NCI-H1417 treated with DMSO at 0.1 percent for 48 hours (cell line): ENCODE measurements at regions not wholly inside any gene's neighbourhood (a gene's known extent, or its start where the extent isn't known, plus 50 kb on each side); places are given as distances from the start of the nearest gene placed in this dataset.
"Not testable (repeated sequence)": the region's sequence is repeated elsewhere in the genome, so short reads cannot be mapped to it uniquely, and the experiment has no call there.

ENCODE experiments used
- DNase-seq: peaks from one replicate; lab custom pipeline; 2025; lab: John Stamatoyannopoulos, UW

DNA sequence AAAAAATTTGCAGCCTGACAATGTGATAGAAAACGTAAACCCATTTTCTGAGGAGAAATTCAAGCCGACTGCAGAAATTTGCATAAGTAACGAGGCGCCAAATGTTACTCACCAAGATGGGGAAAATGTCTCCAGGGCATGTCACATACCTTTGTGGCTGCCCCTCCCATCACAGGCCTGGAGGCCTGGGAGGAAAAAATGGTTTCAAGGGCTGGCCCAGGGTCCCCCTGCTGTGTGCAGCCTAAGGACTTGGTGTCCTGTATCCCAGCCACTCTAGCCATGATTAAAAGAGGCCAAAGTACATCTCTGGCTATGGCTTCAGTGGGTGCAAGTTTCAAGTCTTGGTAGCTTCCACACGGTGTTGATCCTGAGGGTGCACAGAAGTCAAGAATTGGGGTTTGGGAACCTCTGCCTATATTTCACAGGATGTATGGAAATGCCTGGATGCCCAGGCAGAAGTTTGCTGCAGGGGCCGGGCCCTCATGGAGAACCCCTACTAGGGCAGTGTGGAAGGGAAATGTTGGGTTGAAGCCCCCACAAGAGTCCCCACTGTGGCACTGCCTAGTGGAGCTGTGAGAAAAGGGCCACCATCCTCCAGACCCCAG, 1842.3 kb downstream of the PCDH9 start:
- no peak for DNase-seq

DNA sequence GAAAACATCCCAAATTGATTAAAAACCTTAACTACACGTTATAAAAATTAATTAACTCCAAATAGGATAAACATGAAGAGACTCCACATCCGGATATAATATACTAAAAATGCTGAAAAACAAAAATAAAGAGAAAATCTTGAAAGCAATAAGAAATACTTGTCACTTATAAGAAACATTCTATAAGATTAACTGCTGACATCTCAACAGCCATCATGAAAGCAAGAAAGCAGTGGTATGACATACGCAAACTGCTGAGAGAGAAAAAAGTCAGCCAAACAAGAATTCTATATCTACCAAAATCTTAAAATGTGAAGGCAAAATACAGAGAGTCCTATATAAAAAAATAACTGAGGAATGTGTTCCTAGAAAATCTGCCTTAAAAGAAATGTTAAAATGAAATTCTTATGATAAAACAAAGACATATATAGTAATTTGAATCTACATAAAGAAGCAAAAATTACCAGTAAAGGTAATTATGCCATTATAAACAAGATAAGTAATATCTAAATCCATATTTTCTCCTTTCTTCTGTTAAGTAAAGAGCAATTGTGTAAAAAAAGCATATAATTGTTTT, 1851.1 kb downstream of the PCDH9 start:
- no peak for DNase-seq

GRCh38 chr13:65378484-65378883, 1851.7 kb downstream of the PCDH9 start:
- no peak for DNase-seq

- DNase-seq = no peak
Measured at GRCh38 chr13:65368832-65369231, 1861.3 kb downstream of the PCDH9 start.

- DNase-seq = no peak
Measured at GRCh38 chr13:65353951-65354350, 1876.2 kb downstream of the PCDH9 start.

- DNase-seq = not testable (repeated sequence)
Measured at GRCh38 chr13:65353150-65353549, 1877.0 kb downstream of the PCDH9 start.

- no peak for DNase-seq
Measured at GRCh38 chr13:65347420-65348030, 1882.6 kb downstream of the PCDH9 start.

DNA sequence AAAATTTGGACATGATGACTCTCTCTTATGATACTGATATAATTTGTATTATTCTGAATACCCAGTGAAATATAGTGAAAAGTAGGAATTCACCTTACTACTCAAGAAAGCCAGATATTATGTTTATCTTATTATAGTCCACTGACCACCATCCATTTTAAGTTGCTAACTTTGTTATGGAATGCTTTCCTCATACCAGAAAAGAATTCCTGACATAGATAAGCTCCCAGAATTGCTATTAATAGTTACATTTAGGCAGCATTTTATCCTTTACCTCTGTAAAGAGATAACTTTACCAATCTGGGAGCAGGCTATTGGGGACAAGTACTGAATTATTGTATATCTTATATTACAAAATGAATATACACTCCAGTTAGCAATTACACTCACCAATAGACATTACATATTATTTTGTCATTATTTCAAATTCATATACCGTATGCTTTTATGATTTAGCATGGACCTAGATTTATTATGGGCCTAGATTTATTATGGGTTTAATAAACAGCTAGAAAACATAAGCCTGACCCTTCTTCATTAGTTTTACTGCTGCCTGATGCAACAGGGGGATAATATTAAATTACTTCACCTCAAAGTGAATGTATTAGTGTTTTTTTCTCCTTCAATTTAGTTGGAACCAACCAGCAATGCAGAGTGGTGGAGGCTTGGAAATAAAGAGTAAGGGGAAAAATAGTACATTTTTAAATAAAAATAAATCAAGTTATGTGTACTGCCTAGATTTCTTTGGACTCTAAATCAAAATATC, 1886.1 kb downstream of the PCDH9 start:
- DNase-seq = no peak

DNA sequence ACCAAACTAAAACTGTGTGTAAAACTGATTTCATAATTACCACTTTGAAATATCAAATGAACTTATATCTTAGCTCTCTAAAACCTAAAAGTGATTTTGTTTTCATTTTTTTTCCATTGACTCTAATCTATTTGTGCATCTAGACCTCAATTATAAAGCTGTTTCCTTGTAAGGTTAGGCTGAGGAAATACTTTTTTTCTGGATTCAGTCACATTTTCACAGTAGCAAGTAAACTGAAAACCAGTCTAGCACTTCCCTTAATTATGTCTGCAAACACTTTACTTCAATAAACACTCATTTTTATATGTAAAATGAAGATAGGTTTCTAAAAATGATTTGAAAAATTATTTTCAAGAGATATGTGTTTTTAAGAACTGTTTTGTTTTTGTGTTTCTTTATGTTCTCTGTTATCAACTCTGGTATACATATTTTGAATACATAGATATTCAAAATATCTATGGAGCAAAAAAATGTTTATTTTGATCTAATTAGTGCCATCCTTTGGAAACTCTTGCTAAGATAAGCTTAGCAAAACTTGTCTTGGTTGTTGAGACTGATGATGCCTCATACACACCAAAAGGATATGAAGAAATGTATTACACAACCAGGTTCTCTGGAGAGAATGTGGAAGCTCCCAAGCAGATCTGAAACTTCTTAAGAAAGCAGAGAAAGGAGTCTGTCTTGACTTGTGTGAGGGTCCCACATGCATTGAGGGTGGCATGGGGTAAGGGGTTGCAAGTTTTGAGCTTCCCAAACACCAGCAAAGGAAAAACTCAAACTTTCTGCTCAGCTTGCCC, 1887.4 kb downstream of the PCDH9 start:
- DNase-seq = no peak

DNA sequence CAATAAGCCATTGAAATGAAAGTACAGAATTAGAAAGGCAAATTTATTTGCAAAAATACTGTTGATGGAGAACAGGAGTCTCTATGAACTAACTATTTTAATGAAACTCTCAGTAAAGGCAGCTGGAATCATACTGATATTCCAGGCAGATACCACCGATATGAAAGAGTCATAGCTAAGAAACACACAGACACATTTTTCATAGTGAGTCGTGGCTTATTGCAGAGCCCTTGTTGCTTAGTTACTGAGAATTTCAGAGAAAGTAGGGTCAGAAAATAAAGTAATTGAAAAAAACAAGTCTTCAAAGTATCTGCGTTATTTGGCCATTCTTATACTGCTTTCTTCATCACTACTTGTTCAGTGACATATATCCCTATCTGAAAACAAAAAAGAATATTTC, 1890.9 kb downstream of the PCDH9 start:
- no peak for DNase-seq

DNA sequence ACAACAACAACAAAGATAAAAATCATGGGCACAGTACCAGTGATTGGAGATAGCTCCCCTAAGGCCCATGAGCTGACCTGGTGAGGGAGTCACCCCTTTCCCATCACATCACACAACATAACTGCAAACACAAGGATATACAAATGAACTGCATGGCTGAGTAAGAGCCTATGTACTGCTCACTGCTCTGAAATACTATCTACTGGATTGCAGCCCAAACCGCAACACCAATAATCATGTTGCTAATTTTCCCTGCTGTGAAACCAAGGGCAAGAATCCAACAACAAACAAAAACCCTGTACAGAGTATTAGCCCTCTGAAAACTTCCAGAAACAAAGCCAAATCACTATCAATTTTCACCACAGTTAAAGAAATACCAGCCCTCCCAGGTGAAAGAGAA, 1893.2 kb downstream of the PCDH9 start:
- no peak for DNase-seq

DNA sequence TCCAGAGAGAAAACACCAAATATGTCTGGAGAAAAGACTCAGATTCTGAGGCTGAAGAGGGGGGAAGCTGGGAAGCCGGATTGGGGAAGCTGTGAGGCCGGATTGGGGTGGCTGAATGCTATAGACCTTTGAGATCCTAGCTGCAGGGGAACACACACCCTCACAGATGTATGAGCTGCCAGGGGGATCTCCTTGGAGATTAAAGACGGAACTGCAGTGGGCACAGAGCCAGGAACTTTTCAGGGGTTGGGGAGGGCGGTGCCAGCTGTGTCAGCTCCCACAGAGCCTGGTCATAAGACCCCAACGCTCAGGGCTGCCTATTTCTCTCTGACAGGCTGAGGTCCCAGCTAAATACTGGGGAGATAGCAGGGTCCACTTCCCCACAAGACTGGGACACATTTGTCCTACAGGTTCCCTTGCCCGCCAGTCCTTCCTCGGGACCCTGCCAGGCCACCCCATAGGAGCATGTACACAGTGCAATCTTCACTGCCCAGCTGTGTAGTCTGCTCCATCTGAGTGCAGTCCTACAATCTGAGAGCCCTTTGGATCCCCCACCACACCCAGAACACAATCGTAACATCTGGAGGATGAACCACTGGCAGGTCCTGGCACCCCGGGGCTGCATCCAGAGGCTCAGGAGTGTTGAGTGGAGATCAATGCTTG, 1893.9 kb downstream of the PCDH9 start:
- DNase-seq = no peak

DNA sequence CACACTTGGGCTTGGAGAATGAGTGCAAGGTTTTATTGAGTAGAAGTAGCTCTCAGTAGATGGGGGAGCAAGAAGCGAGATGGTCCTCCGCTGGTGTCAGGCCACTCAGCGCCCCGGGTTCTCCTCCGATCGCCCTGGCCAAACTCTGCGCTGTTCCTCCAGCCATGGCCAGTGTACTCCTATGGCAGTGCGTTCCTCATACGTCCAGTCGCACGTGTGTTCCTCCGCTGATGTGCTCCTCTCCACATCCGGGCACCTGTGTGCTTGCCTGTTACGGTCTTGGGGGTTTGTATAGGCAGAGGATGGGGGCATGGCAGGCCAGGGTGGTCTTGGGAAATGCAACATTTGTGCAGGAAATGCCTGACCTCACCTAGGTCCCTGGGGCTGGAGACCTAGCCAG, 1899.4 kb downstream of the PCDH9 start:
- DNase-seq = no peak

- DNase-seq = no peak
Measured at GRCh38 chr13:65330287-65330686, 1899.8 kb downstream of the PCDH9 start.

GRCh38 chr13:65323192-65323591, 1906.9 kb downstream of the PCDH9 start:
- not testable (repeated sequence) for DNase-seq

DNA sequence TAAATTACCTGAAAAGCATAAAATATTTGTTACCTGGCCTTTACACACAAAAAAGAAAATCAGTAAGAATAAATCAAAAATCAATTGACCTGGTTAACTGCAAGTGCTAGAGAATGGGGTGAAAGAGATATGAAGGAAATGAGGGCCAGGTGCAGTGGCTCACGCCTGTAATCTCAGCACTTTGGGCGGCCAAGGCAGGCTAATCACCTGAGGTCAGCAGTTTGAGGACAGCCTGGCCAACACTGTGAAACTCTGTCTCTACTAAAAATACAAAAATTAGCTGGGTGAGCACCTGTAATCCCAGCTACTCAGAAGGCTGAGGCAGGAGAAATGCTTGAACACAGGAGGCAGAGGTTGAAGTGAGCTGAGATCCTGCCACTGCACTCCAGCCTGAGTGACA, 1908.7 kb downstream of the PCDH9 start:
- not testable (repeated sequence) for DNase-seq

- DNase-seq = no peak
Measured at GRCh38 chr13:65314008-65314407, 1916.1 kb downstream of the PCDH9 start.

- DNase-seq = no peak
Measured at GRCh38 chr13:65310663-65311328, 1919.3 kb downstream of the PCDH9 start.

- DNase-seq = no peak
Measured at GRCh38 chr13:65309906-65310305, 1920.2 kb downstream of the PCDH9 start.

DNA sequence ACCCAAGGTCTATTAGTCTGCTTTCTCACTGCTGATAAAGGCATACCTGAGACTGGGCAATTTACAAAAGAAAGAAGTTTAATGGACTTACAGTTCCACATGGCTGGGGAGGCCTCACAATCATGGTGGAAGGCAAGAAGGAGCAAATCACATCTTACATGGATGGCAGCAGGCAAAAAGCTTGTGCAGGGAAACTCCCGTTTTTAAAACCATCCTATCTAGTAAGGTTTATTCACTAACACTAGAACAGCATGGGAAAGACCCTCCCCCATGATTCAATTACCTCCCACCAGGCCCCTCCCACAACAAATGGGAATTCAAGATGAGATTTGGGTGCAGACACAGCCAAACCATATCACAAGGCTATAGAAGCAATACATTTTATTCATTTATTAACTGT, 1921.4 kb downstream of the PCDH9 start:
- not testable (repeated sequence) for DNase-seq

DNA sequence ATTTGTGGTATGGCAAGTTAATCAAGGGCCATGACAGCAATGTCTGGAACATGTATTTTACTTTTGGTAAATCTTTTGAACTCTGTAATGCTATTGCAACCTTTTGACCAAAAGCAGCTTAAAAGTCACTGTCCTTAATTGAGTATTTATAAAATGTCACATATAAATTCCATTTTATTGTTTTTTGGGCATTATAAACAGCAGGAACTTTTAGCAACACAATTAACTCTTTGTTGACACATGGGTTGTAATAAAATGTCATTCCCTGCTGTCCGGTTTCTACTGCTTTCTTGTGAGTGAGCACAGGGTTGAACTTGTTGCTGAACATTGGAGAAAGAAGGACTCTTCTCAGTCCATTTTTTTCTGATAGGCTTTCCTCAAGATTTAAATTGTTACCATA, 1923.1 kb downstream of the PCDH9 start:
- DNase-seq = no peak
